ENCODE measurements at regions not wholly inside any gene's neighbourhood (a gene's known extent, or its start where the extent isn't known, plus 50 kb on each side); places are given as distances from the start of the nearest gene placed in this dataset.

- H3K9me3 Mint-ChIP-seq = peaks cover 12 to 22% (median 18%) of the 10 kb centered on the region in 3 donors
- peaks cover 25% of the 10 kb centered on the region for H3K27me3 Mint-ChIP-seq
- H3K36me3 Mint-ChIP-seq = no peaks in the 10 kb centered on the region
- no peaks in the 10 kb centered on the region for H3K4me1 Mint-ChIP-seq
- no peak overlapping the region for H3K4me3 Mint-ChIP-seq
- H3K27ac Mint-ChIP-seq = no peak overlapping the region
Observed at GRCh38 chr11:103829596-103829995, 206.8 kb upstream of the DDI1 start.

- no peak overlapping the region for H3K4me3 Mint-ChIP-seq
- H3K9me3 Mint-ChIP-seq = peaks cover 12 to 22% (median 18%) of the 10 kb centered on the region in 3 donors
- no peaks in the 10 kb centered on the region for H3K4me1 Mint-ChIP-seq
Observed at GRCh38 chr11:103830205-103830604, 206.2 kb upstream of the DDI1 start.

GRCh38 chr11:103832762-103833161, 203.7 kb upstream of the DDI1 start:
- Mint-ChIP-seq H3K4me1 (no peaks in the 10 kb centered on the region), H3K27ac (no peak overlapping the region), H3K9me3 (peaks cover 12 to 29% (median 21%) of the 10 kb centered on the region in 3 donors), H3K36me3 (peaks cover 1% of the 10 kb centered on the region), H3K4me3 (no peak overlapping the region), H3K27me3 (peaks cover 17% of the 10 kb centered on the region)

More at GRCh38 chr11:103830205-103830604, 206.2 kb upstream of the DDI1 start:
- no peaks in the 10 kb centered on the region for H3K36me3 Mint-ChIP-seq
- peaks cover 25% of the 10 kb centered on the region for H3K27me3 Mint-ChIP-seq
- no peak overlapping the region for H3K27ac Mint-ChIP-seq

- H3K4me3 Mint-ChIP-seq = no peak overlapping the region
- H3K4me1 Mint-ChIP-seq = peaks cover 5 to 10% (median 6%) of the 10 kb centered on the region in 3 donors
- H3K36me3 Mint-ChIP-seq = peaks cover 1% of the 10 kb centered on the region
- peaks cover 0 to under 1% (median 0%) of the 10 kb centered on the region in 3 donors for H3K9me3 Mint-ChIP-seq
- H3K27ac Mint-ChIP-seq = no peak overlapping the region
- H3K27me3 Mint-ChIP-seq = no peaks in the 10 kb centered on the region
Observed at GRCh38 chr11:103842191-103842590, 194.2 kb upstream of the DDI1 start.

GRCh38 chr11:103842795-103843194, 193.6 kb upstream of the DDI1 start:
- Mint-ChIP-seq H3K27me3 (no peaks in the 10 kb centered on the region), H3K9me3 (no peaks in the 10 kb centered on the region), H3K36me3 (no peaks in the 10 kb centered on the region), H3K4me1 (peaks cover 5 to 10% (median 6%) of the 10 kb centered on the region in 3 donors), H3K27ac (no peak overlapping the region), H3K4me3 (no peak overlapping the region)

GRCh38 chr11:103844327-103845215, 191.9 kb upstream of the DDI1 start:
- Mint-ChIP-seq H3K4me3 (peak overlapping the region in 3 of 4 donors; percentile 0 to 51 (median 48)), H3K4me1 (peaks cover 5 to 10% (median 6%) of the 10 kb centered on the region in 3 donors), H3K36me3 (no peaks in the 10 kb centered on the region), H3K27ac (no peak overlapping the region), H3K9me3 (no peaks in the 10 kb centered on the region), H3K27me3 (no peaks in the 10 kb centered on the region)

- H3K4me1 Mint-ChIP-seq = peaks cover 5 to 10% (median 6%) of the 10 kb centered on the region in 3 donors
- no peaks in the 10 kb centered on the region for H3K9me3 Mint-ChIP-seq
- no peak overlapping the region for H3K4me3 Mint-ChIP-seq
- no peaks in the 10 kb centered on the region for H3K27me3 Mint-ChIP-seq
- H3K36me3 Mint-ChIP-seq = no peaks in the 10 kb centered on the region
- H3K27ac Mint-ChIP-seq = no peak overlapping the region
Observed at GRCh38 chr11:103845331-103845730, 191.1 kb upstream of the DDI1 start.

- no peaks in the 10 kb centered on the region for H3K36me3 Mint-ChIP-seq
- no peaks in the 10 kb centered on the region for H3K9me3 Mint-ChIP-seq
- no peak overlapping the region for H3K4me3 Mint-ChIP-seq
- H3K27ac Mint-ChIP-seq = no peak overlapping the region
- H3K4me1 Mint-ChIP-seq = peaks cover 5 to 9% (median 6%) of the 10 kb centered on the region in 3 donors
- peaks cover 3% of the 10 kb centered on the region for H3K27me3 Mint-ChIP-seq
Observed at GRCh38 chr11:103848686-103849085, 187.8 kb upstream of the DDI1 start.

GRCh38 chr11:103849366-103849765, 187.1 kb upstream of the DDI1 start:
- Mint-ChIP-seq H3K9me3 (no peaks in the 10 kb centered on the region), H3K4me1 (peaks cover 4 to 5% (median 5%) of the 10 kb centered on the region in 3 donors), H3K27me3 (peaks cover 3% of the 10 kb centered on the region), H3K4me3 (no peak overlapping the region), H3K36me3 (no peaks in the 10 kb centered on the region), H3K27ac (no peak overlapping the region)

- Mint-ChIP-seq H3K4me3 (no peak overlapping the region), H3K4me1 (no peaks in the 10 kb centered on the region), H3K27me3 (peaks cover 3% of the 10 kb centered on the region), H3K36me3 (no peaks in the 10 kb centered on the region), H3K9me3 (no peaks in the 10 kb centered on the region), H3K27ac (no peak overlapping the region)
Observed at GRCh38 chr11:103850419-103851165, 185.8 kb upstream of the DDI1 start.

- Mint-ChIP-seq H3K4me3 (no peak overlapping the region), H3K4me1 (no peaks in the 10 kb centered on the region), H3K9me3 (no peaks in the 10 kb centered on the region), H3K36me3 (no peaks in the 10 kb centered on the region), H3K27ac (no peak overlapping the region), H3K27me3 (peaks cover 5% of the 10 kb centered on the region)
Observed at GRCh38 chr11:103851166-103851651, 185.2 kb upstream of the DDI1 start.
